CD1c-positive myeloid dendritic cell (primary cell): ENCODE measurements at regions not wholly inside any gene's neighbourhood (a gene's known extent, or its start where the extent isn't known, plus 50 kb on each side); places are given as distances from the start of the nearest gene placed in this dataset.
"Not testable (repeated sequence)": the region's sequence is repeated elsewhere in the genome, so short reads cannot be mapped to it uniquely, and the experiment has no call there.

Experiments used
- DNase-seq: peaks from one replicate; pipeline ENCODE4 v3.0.0-alpha.2; 2016; ENCODE audit errors: extremely low spot score

- no peak for DNase-seq
Observed at GRCh38 chr10:78413076-78414055, 379.7 kb downstream of the RPS24 start.

- no peak for DNase-seq
Observed at GRCh38 chr10:78414380-78414779, 380.7 kb downstream of the RPS24 start.

GRCh38 chr10:78415111-78415510 is 381.4 kb downstream of the RPS24 start:
- no peak for DNase-seq

- no peak for DNase-seq
Observed at GRCh38 chr10:78416031-78417011, 382.7 kb downstream of the RPS24 start.

GRCh38 chr10:78417425-78418370 is 384.0 kb downstream of the RPS24 start:
- DNase-seq: no peak

GRCh38 chr10:78419481-78420265 is 386.0 kb downstream of the RPS24 start:
- DNase-seq: no peak

- no peak for DNase-seq
Observed at GRCh38 chr10:78420946-78421735, 387.5 kb downstream of the RPS24 start.

GRCh38 chr10:78424050-78424449 is 390.4 kb downstream of the RPS24 start:
- DNase-seq: not testable (repeated sequence)

GRCh38 chr10:78424723-78425122 is 391.1 kb downstream of the RPS24 start:
- DNase-seq: peak; percentile 19

- DNase-seq: no peak
Observed at GRCh38 chr10:78426181-78426580, 392.5 kb downstream of the RPS24 start.

GRCh38 chr10:78427497-78428031 is 393.9 kb downstream of the RPS24 start:
- DNase-seq: no peak

GRCh38 chr10:78428579-78428978 is 394.9 kb downstream of the RPS24 start:
- no peak for DNase-seq

- DNase-seq: no peak
Observed at GRCh38 chr10:78429984-78430383, 396.3 kb downstream of the RPS24 start.

- DNase-seq: no peak
Observed at GRCh38 chr10:78432583-78432982, 398.9 kb downstream of the RPS24 start.

GRCh38 chr10:78433076-78433595 is 399.5 kb downstream of the RPS24 start:
- DNase-seq: no peak

GRCh38 chr10:78433766-78434535 is 400.3 kb downstream of the RPS24 start:
- no peak for DNase-seq

- no peak for DNase-seq
Observed at GRCh38 chr10:78434886-78435285, 401.2 kb downstream of the RPS24 start.
